ENCODE measurements at regions not wholly inside any gene's neighbourhood (a gene's known extent, or its start where the extent isn't known, plus 50 kb on each side); places are given as distances from the start of the nearest gene placed in this dataset.
"Not testable (repeated sequence)": the region's sequence is repeated elsewhere in the genome, so short reads cannot be mapped to it uniquely, and the experiment has no call there.

GRCh38 chr21:7797328-7797727 lies 2724.1 kb upstream of the TPTE start:
- not testable (repeated sequence) for TF ChIP-seq CTCF, POLR2AphosphoS5, POLR2A, EP300 (IDR thresholded peaks at IDR 0.05)
